ELR (cell line): ENCODE measurements at regions not wholly inside any gene's neighbourhood (a gene's known extent, or its start where the extent isn't known, plus 50 kb on each side); places are given as distances from the start of the nearest gene placed in this dataset.
"Not testable (repeated sequence)": the region's sequence is repeated elsewhere in the genome, so short reads cannot be mapped to it uniquely, and the experiment has no call there.

ENCODE experiments used
- DNase-seq: peaks from one replicate; pipeline ENCODE4 v3.0.0-alpha.2; 2015; ENCODE audit warnings: low read depth

- peak; percentile 81 for DNase-seq
These were observed 69.4 kb upstream of the EVL start for GRCh38 chr14:99995700-99996356.

DNA sequence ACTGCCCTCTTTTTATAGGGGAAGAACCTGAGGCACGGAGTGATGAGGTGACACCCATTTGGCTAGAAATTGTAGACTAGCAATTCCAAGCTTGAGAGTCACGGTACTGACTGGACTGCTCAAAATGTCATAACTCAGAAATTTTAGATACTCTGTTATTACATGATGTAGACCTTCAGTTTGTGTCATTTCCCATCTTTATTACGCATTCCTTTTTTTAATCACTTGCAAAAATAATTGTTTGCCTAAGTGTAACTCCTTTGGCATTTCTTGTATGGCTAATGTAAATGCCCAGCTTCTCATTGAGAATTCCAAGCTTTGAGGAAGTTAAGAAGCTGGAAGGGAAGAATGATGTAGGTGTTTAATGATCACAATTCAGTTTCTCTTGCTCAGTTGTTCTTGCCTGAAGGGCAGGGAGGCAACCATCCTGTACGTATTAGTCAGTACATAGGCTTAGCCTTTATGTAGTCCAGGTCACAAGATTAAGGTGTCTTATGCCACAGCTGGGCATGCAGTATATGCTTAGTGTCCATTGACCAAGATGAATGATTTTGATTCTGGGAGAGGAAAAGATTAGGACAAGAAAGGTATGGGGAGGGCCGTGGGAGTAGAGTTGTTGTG is 68.2 kb upstream of the EVL start:
- DNase-seq, result peak; percentile 60

- DNase-seq, result not testable (repeated sequence)
These were observed 64.8 kb upstream of the EVL start for GRCh38 chr14:100000398-100000797.

GRCh38 chr14:100004392-100004791 is 60.8 kb upstream of the EVL start:
- DNase-seq, result peak; percentile 30

DNA sequence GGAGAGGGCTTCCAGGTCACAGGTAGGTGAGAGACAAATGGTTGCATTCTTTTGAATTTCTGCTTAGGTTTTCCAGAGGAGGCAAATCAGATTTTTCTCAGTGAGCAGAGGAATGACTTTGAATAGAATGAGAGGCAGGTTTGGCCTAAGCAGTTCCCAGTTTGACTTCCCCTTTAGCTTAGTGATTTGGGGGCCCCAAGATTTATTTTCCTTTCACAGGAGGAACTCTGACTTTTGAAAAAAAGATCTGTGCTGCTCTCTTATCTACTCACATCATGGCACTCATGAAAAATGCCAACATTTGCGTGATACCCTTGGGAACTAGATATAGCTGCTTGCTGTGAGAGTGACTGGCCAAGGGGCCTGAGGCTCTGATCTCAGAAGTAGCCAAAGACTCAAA is 58.0 kb upstream of the EVL start:
- no peak for DNase-seq

DNA sequence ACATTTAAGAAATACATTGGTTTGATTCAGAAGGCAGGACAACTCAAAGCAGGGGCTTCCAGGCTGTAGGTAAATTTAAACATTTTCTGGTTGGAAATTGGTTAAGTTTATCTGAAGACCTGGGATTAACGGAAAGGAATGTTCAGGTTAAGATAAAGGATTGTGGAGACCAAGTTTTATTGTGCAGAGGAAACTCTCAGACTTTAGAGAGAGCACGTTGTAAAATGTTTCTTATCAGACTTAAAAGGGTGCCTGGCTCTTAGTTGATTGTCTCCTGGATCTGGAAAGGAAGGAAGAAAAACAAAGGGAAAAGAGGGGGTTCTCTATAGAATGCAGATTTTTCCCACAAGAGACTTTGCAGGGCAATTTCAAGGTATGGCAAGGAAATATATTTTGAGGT is 55.4 kb upstream of the EVL start:
- DNase-seq, result not testable (repeated sequence)

DNA sequence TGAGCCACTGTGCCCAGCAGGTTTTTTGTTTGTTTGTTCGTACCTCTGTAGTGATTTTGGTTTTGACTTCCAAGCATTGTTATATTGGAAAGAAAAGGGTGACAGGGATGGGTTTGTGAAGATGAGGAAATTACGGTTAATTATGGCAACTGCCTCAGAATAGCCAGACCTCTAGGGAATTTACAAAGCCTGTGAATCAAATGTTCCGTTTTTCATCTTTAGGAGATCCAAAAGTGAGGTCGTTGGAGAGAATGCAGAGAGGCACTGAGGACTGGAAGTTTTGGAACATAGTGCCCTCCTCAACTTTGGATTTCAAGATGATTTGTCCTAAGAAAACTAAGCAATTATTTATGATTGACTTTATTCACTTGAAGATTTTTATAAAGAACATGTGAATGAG is 54.5 kb upstream of the EVL start:
- no peak for DNase-seq

GRCh38 chr14:100011628-100012325 is 53.4 kb upstream of the EVL start:
- DNase-seq, result no peak

- no peak for DNase-seq
These were observed 52.5 kb upstream of the EVL start for GRCh38 chr14:100012478-100013327.

- no peak for DNase-seq
These were observed 50.0 kb upstream of the EVL start for GRCh38 chr14:100015251-100015655.
